ENCODE measurements at regions not wholly inside any gene's neighbourhood (a gene's known extent, or its start where the extent isn't known, plus 50 kb on each side); places are given as distances from the start of the nearest gene placed in this dataset.

DNA sequence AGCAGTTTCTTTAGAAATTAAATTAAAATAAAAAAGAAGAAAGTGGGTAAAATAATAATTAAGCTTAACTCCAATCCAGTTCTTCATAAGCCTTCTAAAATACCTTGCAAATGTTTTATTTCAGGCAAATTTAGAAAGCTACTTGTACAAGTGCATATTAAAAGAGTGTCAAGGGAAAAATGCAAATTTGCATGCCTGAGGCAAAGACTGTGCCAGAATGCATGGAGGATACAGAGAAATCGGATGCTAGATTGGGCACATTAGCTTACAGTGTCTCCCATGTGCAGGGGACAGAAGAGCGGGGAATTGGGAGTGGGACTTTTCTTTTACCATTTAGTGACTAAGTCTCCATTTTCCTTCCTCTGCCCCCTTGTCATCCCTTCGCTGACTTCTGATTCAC is 173.0 kb upstream of the NWD2 start:
- no peak for DNase-seq (ENCODE audit: low read depth)

DNA sequence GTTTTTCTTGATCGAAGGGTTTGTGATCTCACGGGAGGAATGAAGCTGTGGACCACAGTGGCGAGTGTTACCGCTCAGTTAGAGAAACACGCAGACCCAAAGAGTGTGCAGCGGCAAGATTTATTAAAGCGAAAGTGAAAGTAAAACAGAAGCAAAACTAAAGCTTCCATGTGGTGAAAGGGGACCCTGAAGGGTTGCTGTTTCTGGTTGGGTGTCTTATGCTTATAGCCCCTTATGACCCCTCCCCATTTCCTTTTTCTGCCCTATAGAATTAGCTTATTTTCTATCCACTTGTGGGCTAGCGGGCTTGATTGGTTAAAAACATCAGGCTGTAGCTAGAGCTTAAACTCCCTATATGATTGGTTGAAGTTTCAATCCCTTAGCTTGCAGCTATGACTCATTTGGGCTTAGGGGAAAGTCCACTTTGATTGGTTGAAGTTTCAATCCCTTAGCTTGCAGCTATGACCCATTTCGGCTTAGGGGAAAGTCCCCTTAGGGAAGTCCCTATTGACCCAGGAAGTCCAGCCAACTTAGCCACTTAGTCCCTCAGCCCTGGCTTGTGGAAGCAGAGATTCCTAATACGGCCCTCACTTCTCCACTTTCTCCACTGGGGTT is 171.2 kb upstream of the NWD2 start:
- DNase-seq (ENCODE audit: low read depth), result no peak

DNA sequence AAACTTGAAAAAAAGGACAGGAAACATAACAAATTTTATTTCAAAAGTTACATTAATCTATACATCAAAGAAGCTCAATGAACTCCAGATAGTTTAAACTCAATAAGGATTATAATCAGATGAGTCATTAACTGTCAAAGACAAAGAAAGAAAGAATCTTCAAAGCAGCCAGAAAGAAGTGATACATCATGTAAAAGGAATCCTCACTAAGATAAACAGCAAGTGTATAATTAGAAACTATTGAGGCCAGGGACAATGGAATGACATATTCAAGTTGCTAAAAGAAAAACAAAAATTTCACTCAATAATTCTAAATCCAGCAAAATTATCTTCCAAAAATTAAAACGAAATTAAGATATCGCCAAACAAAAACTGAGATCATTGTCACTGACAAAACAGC is 161.6 kb upstream of the NWD2 start:
- DNase-seq (ENCODE audit: low read depth), result no peak

DNA sequence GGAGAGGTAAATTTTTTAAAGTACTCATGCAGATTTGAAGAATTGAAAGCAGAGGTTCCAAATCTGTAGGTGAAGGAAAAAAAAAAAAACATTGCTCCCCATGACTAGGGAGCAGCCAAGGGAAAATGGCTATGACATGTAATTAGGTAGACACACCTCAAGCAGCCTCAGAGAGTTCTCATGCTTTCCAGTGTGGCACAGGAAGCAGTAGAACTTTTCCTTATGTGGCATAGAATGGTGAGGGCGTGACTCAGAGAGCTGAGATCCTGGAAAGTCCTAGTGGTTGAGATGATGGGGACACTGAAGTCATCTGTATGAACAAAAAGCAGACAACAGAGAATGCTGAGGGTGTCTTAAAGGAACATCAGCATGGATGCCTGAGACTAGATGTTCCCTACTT is 148.6 kb upstream of the NWD2 start:
- no peak for DNase-seq (ENCODE audit: low read depth)

DNA sequence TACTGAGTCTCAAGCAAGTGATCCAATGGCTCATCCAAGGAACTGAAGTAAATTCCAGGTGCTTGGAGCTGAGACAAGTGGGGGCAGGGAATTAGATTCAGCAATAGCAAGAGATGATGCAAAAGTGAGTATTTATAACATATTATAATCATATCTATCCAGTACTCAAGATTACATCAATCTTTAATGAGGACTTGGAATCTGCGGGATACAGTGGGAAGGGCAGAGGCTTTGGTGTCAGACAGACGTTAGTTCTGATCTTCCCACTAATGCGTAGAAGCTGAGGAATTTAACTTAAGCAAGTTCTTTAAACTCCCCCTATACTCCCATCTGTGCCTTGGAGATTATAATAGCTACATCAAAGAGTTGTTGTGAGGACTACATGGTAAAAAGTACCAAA is 143.4 kb upstream of the NWD2 start:
- no peak for DNase-seq (ENCODE audit: low read depth)

DNA sequence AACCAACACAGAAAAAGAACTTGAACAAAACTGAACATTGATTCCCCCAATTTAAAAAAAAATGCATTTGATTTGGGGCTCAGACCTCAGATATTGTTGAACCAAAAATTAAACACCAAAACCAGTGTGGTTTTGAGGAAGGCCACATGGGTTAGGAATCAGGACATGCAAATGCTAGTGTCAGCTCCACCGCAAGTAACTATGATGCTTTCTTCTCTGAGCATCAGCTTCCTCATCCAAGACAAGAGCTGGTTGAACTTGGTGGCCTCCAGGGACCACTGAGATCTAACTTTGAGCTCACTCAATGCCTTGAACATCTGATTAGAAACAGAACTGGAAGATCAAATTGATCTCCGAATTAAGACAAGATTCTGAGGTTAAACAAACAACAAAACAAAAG is 142.9 kb upstream of the NWD2 start:
- no peak for DNase-seq (ENCODE audit: low read depth)

DNA sequence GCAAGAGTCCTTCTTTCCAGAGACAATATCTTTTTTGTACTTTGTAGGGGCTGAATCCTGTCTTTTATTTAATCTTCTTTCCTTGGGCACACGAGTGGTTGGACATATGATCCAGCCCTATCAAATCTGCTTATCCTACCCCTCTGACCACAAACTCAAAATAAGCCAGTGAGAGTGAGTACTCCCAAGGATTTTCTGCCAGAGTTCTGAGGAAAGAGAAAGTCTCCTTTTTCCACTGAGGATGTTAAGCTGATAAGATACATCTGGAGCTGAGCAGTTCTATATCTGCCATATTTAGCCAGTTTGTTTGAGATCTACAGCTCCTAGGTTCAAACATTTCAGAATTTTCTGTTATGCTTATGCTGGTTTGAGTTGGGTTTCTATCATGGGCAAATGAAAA is 134.8 kb upstream of the NWD2 start:
- DNase-seq (ENCODE audit: low read depth), result no peak

DNA sequence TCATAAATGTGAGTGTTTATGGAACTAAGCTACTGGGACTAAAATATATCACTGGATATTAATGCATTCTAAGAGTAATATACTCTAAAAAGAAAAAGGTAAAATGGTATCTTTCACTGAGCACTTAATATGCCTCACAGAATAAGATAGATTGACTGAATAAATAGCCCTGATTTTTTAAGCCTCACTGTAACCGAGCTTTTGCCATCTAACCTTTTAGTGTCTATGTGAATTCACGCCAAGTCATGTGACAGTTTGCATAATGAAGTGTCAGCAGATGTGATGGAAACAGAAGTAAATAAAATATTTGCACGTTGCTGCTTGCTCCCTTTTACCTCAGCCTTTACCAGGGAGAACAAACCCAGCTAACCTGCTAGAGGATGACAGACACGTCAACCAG is 119.7 kb upstream of the NWD2 start:
- no peak for DNase-seq (ENCODE audit: low read depth)

DNA sequence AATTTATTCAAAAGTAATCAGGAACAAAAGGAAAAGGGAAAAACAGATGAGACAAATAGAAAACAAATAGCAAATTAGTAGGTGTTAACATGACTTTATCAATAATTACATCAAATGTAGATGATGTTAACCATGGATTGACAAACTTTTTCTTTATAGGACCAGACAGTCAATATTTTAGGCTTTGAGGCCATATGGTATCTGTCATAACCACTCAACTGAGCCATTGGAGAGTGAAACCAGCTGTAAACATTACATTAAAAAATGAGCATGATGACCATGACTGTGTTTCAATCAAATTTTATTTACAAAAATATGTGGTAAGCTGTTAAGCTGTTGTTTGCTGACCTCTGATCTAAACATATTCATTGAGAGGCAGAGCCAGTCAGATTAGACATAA is 118.5 kb upstream of the NWD2 start:
- no peak for DNase-seq (ENCODE audit: low read depth)

DNA sequence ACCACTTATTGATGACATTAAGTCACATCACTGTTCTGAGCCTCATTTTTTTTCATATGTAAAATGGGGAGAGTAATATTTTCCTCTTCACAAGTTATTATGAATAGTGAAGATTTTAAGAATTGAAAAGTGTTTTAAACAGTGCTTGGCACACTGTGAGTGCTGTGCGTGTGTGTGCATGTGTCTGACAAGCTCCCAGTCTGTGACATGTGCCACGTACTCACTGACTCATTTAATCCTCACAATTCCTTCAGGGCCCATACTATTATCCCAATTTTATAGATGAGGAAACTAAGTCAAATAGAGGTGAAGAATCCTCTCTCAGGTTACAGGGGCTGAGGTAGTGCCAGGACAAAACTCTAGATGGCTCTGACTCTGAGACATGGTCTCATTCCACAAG is 114.1 kb upstream of the NWD2 start:
- DNase-seq (ENCODE audit: low read depth), result no peak

DNA sequence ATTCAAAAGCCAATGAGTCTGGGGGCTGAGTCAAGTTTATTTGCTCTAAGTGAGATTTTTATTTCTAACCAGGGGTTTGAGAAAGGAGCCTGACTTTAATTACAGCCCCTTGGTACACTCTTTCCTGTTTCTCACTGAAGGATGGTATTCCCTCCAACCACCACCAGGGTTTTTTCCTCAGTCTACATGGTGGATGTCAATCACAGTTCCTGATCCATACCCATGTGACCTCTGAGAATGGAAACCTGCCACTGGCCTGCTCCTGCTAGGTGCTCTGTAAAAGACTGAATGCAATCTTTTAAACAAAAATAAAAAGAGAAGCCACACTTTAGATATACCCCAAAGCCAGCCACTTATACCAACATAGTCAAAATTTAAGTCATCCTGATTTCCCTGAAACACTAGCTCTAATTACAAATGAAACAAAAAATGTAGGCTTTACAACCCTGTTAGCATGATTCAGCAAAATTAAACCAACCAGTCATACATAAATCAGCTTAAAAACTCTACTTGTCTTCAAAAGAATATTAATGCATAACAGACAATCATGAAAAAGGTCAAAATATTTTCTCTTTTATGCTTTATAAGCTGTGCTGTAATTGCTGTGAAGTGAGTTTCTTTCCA is 112.1 kb upstream of the NWD2 start:
- DNase-seq (ENCODE audit: low read depth), result no peak

DNA sequence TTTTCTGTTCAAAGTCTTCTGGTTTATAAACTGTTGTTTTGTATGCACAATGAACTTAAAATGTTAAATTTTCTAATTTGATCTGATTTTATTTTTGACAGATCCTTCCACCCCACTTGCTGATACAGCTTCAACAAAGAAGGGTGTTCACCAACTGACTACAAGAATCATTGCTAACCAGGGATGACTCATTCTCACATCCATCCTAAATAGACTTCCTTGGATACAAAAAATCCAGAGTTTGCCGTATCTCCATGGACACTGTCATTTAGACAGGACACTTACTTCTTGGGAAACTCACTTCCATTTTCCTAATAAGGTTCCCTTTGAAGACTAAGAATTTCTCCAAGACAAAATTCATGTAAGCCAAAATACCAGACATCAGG is 111.6 kb upstream of the NWD2 start:
- DNase-seq (ENCODE audit: low read depth), result no peak

DNA sequence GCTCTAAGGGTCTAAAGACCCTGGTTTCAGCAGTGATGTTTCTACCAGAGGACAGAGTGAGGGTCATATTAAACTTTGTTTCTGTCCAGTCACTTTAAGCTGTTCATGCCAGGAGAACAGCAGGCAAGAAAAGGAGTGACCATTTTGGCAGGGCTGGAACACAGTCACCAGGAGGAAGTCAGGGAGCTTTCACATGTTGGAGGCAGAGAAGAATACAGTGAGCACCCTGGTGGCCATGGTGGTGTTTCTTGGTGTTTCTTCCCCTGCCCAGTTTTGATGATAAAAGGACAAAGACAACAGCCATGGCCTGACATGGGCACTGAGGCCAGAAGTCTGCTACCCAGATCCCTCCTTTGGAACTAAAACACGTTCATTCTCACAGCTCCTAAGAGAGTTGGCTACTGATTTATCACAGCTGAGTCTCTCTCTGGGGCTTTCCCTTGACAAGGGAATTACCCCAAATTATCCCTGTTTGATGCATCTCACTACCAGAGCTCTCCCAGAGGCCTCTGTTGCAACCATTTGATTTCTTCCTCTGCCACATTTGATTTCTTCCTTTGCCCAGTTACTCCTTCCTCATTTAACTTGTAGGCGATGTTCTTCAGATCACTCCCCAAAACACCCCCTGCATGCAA is 106.4 kb upstream of the NWD2 start:
- no peak for DNase-seq (ENCODE audit: low read depth)

DNA sequence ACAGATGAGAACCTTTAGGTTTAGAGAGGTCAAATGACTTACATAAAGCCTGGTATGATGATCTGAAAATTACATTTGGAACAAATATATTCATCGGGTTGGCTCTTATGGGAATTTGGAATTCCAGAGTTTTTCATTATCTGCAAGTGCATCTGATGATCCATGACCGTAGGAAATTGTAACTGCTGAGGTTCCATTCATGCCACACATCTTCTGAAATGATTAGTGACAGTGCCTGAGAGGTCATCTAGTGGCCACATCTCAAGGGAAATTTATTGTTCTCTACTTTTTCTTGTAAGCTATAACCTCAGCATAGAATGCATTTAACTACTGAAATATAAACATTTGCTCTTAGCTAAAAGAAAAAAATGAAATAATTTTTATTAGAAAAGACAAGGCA is 105.8 kb upstream of the NWD2 start:
- DNase-seq (ENCODE audit: low read depth), result no peak

DNA sequence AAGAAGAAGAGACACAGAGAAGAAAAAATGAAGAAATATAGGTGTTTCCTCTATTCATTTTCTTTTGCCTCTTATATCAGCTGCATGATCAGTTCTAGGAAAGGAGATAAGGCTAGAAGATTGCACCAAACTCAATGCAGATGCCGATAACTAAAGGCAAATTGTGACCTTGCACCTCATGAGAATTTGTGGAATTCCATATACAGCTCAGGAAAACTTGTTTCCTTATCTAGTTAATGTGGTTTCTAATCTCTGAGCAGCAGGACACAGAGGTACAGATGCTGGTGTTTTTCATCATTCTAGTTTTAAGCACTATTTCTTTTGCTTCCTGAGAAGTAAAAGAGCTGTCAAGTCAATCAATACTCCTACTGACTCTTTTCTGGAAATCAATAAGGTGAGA is 104.6 kb upstream of the NWD2 start:
- DNase-seq (ENCODE audit: low read depth), result no peak

DNA sequence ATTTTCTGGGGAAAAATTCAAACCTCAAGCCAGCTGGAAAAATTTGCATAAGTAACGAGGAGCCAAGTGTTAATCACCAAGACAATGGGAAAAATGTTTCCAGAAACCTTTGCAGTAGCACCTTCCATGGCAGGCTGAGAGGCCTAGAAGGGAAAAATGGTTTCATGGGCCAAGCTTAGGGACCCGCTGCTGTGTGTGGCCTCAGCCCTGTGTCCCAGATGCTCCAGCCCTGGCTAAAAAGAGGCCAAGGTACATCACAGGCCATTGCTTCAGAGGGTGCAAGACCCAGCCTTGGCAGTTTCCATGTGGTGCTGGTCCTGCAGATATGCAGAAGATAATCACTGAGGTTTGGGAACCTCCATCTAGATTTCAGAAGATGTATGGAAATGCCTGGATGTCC is 98.3 kb upstream of the NWD2 start:
- DNase-seq (ENCODE audit: low read depth), result no peak

DNA sequence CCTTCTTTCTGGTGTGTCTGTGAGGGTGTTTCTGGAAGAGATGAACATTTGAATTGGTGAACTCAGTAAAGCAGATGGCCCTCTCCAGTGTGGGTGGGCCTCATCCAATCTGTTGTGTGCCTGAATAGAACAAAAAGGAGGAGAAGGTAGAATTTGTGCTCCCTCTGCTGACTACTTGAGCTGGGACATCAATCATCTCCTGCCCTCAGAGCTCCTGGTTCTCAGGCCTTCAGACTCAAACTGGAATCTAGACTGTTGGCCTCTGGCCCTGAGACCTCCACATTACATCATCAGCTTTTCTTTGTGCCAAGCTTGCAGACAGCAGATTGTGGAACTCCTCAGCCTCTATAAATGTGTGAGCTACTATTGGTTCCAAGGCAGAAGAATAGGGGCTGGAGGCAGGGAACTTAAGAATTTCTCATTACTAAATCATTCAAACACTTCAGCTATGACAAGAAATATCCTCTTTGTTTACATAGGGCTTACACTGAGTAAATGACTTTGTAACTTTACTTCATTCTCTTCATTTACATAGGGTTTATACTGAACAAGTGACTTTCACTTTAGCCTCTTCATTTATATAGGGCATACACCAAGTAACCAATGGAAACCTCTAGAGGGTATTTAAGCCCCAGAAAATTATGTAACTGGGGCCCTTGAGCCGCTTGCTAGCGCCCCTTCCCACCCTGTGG is 86.9 kb upstream of the NWD2 start:
- no peak for DNase-seq (ENCODE audit: low read depth)

DNA sequence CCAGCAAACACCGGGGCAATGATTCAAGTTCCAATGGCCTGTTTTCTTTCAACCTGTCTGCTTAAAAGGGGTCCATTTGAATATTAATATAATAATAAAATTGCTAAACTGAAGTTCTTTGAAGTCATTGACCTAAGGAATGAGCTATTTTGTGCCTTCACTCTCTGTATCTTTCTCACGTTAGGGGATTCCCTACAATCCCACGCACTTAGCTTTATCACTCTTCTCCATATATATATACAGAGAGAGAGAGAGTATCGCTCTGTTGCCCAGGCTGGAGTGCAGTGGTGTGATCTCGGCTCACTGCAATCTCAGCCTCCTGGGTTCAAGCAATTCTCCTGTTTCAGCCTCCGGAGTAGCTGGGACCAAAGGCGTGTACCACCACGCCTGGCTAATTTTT is 83.9 kb upstream of the NWD2 start:
- DNase-seq (ENCODE audit: low read depth), result no peak

DNA sequence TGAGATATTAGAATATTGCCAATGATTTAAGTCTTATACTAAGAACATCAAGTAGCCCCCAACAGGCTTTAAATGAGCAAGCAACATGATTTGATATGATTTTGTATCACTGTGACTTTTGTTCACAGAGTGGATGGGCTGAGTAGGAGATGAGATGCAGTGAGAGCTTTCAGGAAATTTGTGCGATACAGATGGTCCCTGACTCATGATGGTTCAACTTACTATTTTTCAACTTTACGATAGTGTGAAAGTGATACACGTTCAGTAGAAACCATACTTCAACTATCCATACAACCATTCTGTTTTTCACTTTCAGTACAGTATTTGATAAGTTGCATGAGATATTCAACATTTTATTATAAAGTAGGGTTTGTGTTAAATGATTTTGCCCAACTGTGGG is 78.7 kb upstream of the NWD2 start:
- DNase-seq (ENCODE audit: low read depth), result no peak

DNA sequence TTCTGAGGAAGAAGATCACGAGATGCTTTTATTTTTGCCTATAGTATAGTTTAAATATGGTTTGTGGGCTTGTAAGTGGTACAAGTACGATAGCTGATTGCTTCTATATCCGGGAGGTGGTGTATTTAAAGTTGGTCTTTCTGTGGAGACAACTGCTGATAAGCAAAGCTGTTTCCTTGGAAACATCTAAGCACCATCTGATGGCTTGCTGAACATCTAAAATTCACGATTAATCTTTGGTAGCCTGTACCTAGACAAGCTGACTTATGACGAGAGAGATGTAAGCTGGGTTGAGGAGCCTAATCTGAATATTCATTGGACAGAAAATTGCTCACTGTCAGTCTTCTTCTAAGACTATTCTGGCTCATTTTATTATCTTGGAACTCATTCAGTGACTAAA is 74.6 kb upstream of the NWD2 start:
- DNase-seq (ENCODE audit: low read depth), result no peak

DNA sequence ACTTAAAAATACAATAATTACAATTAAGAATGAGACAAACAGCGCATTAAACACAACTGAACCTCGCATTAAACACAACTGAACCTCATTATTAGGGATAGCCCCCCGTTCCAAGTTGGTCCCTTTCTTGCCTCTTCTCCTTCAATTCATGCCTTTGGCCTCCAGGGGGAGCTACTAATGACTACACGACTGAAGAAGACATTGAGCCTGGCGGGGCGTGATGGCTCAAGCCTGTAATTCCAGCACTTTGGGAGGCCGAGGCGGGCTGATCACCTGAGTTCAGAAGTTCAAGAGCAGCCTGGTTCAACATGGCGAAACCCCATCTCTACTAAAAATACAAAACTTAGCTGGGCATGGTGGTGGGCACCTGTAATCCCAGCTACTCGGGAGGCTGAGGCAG is 56.4 kb upstream of the NWD2 start:
- DNase-seq (ENCODE audit: low read depth), result no peak
